K562 (cell line): ENCODE measurements at regions not wholly inside any gene's neighbourhood (a gene's known extent, or its start where the extent isn't known, plus 50 kb on each side); places are given as distances from the start of the nearest gene placed in this dataset.

Experiments used
- ATAC-seq: fragments of 200-7000 bp; cut with Tn5 transposase; 3 replicates; pipeline ENCODE4 v1.9.1; 2020; ENCODE audit warnings: moderate library complexity
- BruUV-seq: library from RNA; stranded (reverse); fragments of 400-500 nt; replicated peaks from 2 replicates; lab custom pipeline; 2021; lab: Mats Ljungman, UMichigan
- CTCF ChIA-PET: fragments of 300-600 bp; formaldehyde crosslinking; extraction: SDS; loops from one replicate; lab custom pipeline; 2021; ENCODE audit warnings: low intra/inter-chr PET ratio; lab: Yijun Ruan, JAX
- POLR2A ChIA-PET: fragments of 300-600, 350-650 bp; sonication (Branson Sonifier 250); formaldehyde crosslinking; extraction: SDS; loops from one replicate; lab custom pipeline; 2021; ENCODE audit warnings: antibody characterized with exemption, inconsistent platforms; lab: Yijun Ruan, JAX
- DNase-seq, 4 experiments: peaks; one replicate each; pipeline versions ENCODE4 v3.0.0 to v3.0.0-alpha.2; 2011 to 2018; ENCODE audit warnings: low spot score in 3 of 4, mixed read lengths in 3 of 4; ENCODE audit errors: extremely low read depth in 1 of 4
- FAIRE-seq: peaks from 2 replicates; lab custom pipeline; 2011; peaks lifted over from hg19 to GRCh38; lab: Jason Lieb, UNC
- H2AFZ ChIP-seq: 2 replicates; pipeline ENCODE4 v1.6.0; 2011; ENCODE audit warnings: low read depth, low read length, control low read depth, inconsistent platforms
- H3K27ac ChIP-seq: fragments of 200-600 bp; 3 replicates; pipeline ENCODE4 v1.8.0; 2011; ENCODE audit warnings: low read depth, mild to moderate bottlenecking, control low read depth, inconsistent platforms, low read length, moderate library complexity, mixed read lengths; ENCODE audit errors: extremely low read depth
- H3K27me3 ChIP-seq, 2 experiments: fragments of 300-600 bp in 1 of 2; 2 replicates in 1 of 2; 3 replicates in 1 of 2; pipeline versions ENCODE4 v1.6.0 to v1.8.0; 2011; ENCODE audit warnings: inconsistent platforms in 2 of 2, low read length in 2 of 2, mild to moderate bottlenecking in 1 of 2, mixed read lengths in 1 of 2, moderate library complexity in 1 of 2; ENCODE audit not compliant: control insufficient read depth in 2 of 2, insufficient read depth in 2 of 2
- H3K36me3 ChIP-seq: fragments of 300-600 bp; 3 replicates; pipeline ENCODE4 v1.8.0; 2011; ENCODE audit warnings: mild to moderate bottlenecking, low read length, inconsistent platforms; ENCODE audit not compliant: control insufficient read depth, insufficient read depth
- H3K4me1 ChIP-seq, 2 experiments: fragments of 200-600 bp in 1 of 2; replicated peaks in 1 of 2; 2 replicates in 1 of 2; 3 replicates in 1 of 2; pipeline versions ENCODE4 v1.5.1 to v1.8.0; 2011; ENCODE audit warnings: inconsistent platforms in 2 of 2, low read length in 2 of 2, mild to moderate bottlenecking in 1 of 2, mixed read lengths in 1 of 2, moderate library complexity in 1 of 2; ENCODE audit not compliant: control insufficient read depth in 2 of 2, insufficient read depth in 2 of 2
- H3K4me2 ChIP-seq: 2 replicates; pipeline ENCODE4 v1.6.1; 2011; ENCODE audit warnings: low read length, control low read depth, inconsistent platforms, mixed read lengths; ENCODE audit not compliant: insufficient read depth
- H3K4me3 ChIP-seq: fragments of 200-600 bp; sonication (generic), shearing (Covaris generic); 2 replicates; pipeline ENCODE4 v1.5.1; 2016; ENCODE audit warnings: control low read depth, inconsistent platforms
- H3K79me2 ChIP-seq: fragments of 200-600 bp; 3 replicates; pipeline ENCODE4 v1.8.0; 2011; ENCODE audit warnings: low read length, inconsistent platforms; ENCODE audit not compliant: control insufficient read depth, insufficient read depth
- H3K9ac ChIP-seq, 2 experiments: 2 replicates each; pipeline versions ENCODE4 v1.6.0 to v1.6.1; 2011; ENCODE audit warnings: low read depth in 2 of 2, low read length in 2 of 2, control low read depth in 1 of 2, inconsistent platforms in 1 of 2, mild to moderate bottlenecking in 1 of 2, mixed read lengths in 1 of 2; ENCODE audit not compliant: insufficient read depth in 1 of 2
- H3K9me1 ChIP-seq: one replicate; pipeline ENCODE4 v1.6.0; 2011; ENCODE audit warnings: inconsistent platforms, mild to moderate bottlenecking, low read length, moderate library complexity; ENCODE audit not compliant: control insufficient read depth, insufficient read depth
- H3K9me3 ChIP-seq: replicated peaks from 2 replicates; pipeline ENCODE4 v1.5.1; 2011; ENCODE audit warnings: low read depth, low read length, inconsistent platforms; ENCODE audit not compliant: control insufficient read depth, insufficient read depth
- H4K20me1 ChIP-seq: replicated peaks from 2 replicates; pipeline ENCODE4 v1.6.1; 2011; ENCODE audit warnings: low read length, inconsistent platforms, mixed read lengths; ENCODE audit not compliant: control insufficient read depth, insufficient read depth
- CLOCK ChIP-seq: fragments of 250-450 bp; sonication (Bioruptor Pico); IDR thresholded peaks from 2 replicates; pipeline ENCODE4 v1.4.0; 2020; ENCODE audit warnings: mild to moderate bottlenecking, moderate library complexity, borderline replicate concordance
- ELF4 ChIP-seq: fragments of 450-650 bp; formaldehyde crosslinking; IDR thresholded peaks from 2 replicates; pipeline ENCODE4 v1.4.0; 2022; ENCODE audit warnings: missing genetic modification characterization
- HMGN3 ChIP-seq: IDR thresholded peaks from 2 replicates; pipeline ENCODE4 v1.6.1; 2011; ENCODE audit warnings: borderline replicate concordance, low read depth, mild to moderate bottlenecking, mixed read lengths, low read length; ENCODE audit not compliant: insufficient read length; ENCODE audit errors: extremely low read depth
- MBD1 ChIP-seq: fragments of 250-450 bp; sonication (Bioruptor Pico); IDR thresholded peaks from 2 replicates; pipeline ENCODE4 v1.8.0; 2022; ENCODE audit warnings: inconsistent platforms
- MEIS2 ChIP-seq: fragments of 450-650 bp; IDR thresholded peaks from 2 replicates; pipeline ENCODE4 v1.6.1; 2014; ENCODE audit warnings: mild to moderate bottlenecking; ENCODE audit not compliant: partially characterized antibody
- NFIX ChIP-seq: fragments of 250-450 bp; sonication (Bioruptor Pico); IDR thresholded peaks from 2 replicates; pipeline ENCODE4 v1.4.0; 2020; ENCODE audit warnings: low read depth, mild to moderate bottlenecking, moderate library complexity
- PBX2 ChIP-seq, 2 experiments: IDR thresholded peaks in 1 of 2; conservative IDR thresholded peaks in 1 of 2; 2 replicates each; pipeline ENCODE4 v1.6.1; 2016; ENCODE audit warnings: low read depth in 2 of 2, mild to moderate bottlenecking in 1 of 2, missing compliant biosample characterization in 1 of 2, missing genetic modification characterization in 1 of 2, moderate library complexity in 1 of 2
- POU5F1 ChIP-seq: fragments of 150-350 bp; IDR thresholded peaks from 2 replicates; pipeline ENCODE4 v1.6.1; 2014; ENCODE audit warnings: borderline replicate concordance, low read length, low read depth, mild to moderate bottlenecking; ENCODE audit not compliant: partially characterized antibody
- RBM39 ChIP-seq: fragments of 200-400 bp; formaldehyde crosslinking; optimal IDR thresholded peaks from 2 replicates; pipeline ENCODE3; 2018; ENCODE audit warnings: low read depth, low read length
- ZNF263 ChIP-seq: sonication (generic); formaldehyde crosslinking; IDR thresholded peaks from 2 replicates; pipeline ENCODE4 v1.8.0; 2022; ENCODE audit warnings: mild to moderate bottlenecking, missing genetic modification reagents, borderline replicate concordance
- ZSCAN32 ChIP-seq: fragments of 450-650 bp; formaldehyde crosslinking; IDR thresholded peaks from 2 replicates; pipeline ENCODE4 v1.4.0; 2020; ENCODE audit warnings: mild to moderate bottlenecking, moderate library complexity
- WGBS: fragments of 100-300 bp; shearing (Covaris generic); methylation state at CpG from one replicate; pipeline ENCODE4 v1.1.6; 2016; ENCODE audit warnings: low coverage, mixed read lengths; ENCODE audit not compliant: insufficient coverage; ENCODE audit errors: missing lambda C conversion rate; 5-methylcytosine and 5-hydroxymethylcytosine counted together
- in situ Hi-C: fragments of 300-500 bp; cut with MboI; formaldehyde crosslinking; loops from 4 replicates; pipeline ENCODE4 v1.15.0; 2018; ENCODE audit warnings: inconsistent platforms, mixed read lengths
- intact Hi-C: fragments of 100-400 bp; cut with micrococcal nuclease; formaldehyde crosslinking; loops from 2 replicates; pipeline ENCODE4 v1.14.2; 2022

- Histone ChIP-seq H3K4me3 (0 out of 2 replicates have a peak overlapping the region, but pooled peaks have one; percentile 1), H3K27me3 (no peaks in the 10 kb centered on the region; a peak in 1 of 5 replicates), H3K9me3 (no peaks in the 10 kb centered on the region), H3K9ac (no peak overlapping the region), H3K4me2 (peak overlapping the region; percentile 64), H3K36me3 (no peaks in the 10 kb centered on the region), H3K9me1 (no peaks in the 10 kb centered on the region), H3K27ac (peak overlapping the region; percentile 24; the same call in 2 of the 3 replicates), H2AFZ (peak overlapping the region; percentile 94), H3K79me2 (no peaks in the 10 kb centered on the region), H4K20me1 (0 out of 2 replicates have a peak, but pooled peaks cover 3% of the 10 kb centered on the region), H3K4me1 (peaks cover 6 to 17% of the 10 kb centered on the region in 2 experiments)
- in situ Hi-C loops (no loop called here), intact Hi-C loops (no loop called here)
- FAIRE-seq (peak; percentile 85), ATAC-seq (peak; percentile 89), DNase-seq (peak in 2 of 4 experiments; percentile 55 to 68)
- CTCF ChIA-PET: no interaction called here
- POLR2A ChIA-PET: interaction anchor here (1.1 to 1.4 kb wide), 5 partner anchors 9 to 17 kb away, joined by 4 to 8 read pairs (median 6); no protein-coding TSS in a partner anchor
- no TSS peak for BruUV-seq
- WGBS: 29% methylated on average over 14 of the region's 14 CpGs
- TF ChIP-seq ZSCAN32 (CRISPR knock-in tag) (no peak), MEIS2 (no peak), NFIX (no peak), POU5F1 (no peak), MBD1 (CRISPR knock-in tag) (no peak), RBM39 (no peak), ZNF263 (no peak), CLOCK (CRISPR knock-in tag) (no peak), HMGN3 (no peak), ELF4 (CRISPR knock-in tag) (no peak), PBX2 (CRISPR knock-in tag; IDR thresholded peaks at IDR 0.05; ENCODE audit: low read depth) (no peak), PBX2 (tag; conservative IDR thresholded peaks at IDR 0.05; ENCODE audit: low read depth) (no peak)
Observed at GRCh38 chr9:124197177-124198095, 60.3 kb upstream of the NEK6 start.
